Body of pancreas (tissue), 4 donors: ENCODE measurements at regions not wholly inside any gene's neighbourhood (a gene's known extent, or its start where the extent isn't known, plus 50 kb on each side); places are given as distances from the start of the nearest gene placed in this dataset.

Source experiments
- ATAC-seq: fragments of 150-250 bp; one replicate; pipeline ENCODE4 v1.9.1; 2016
- DNase-seq, 4 donors: peaks; one replicate each; pipeline ENCODE4 v3.0.0-alpha.2; 2019
- H3K27ac ChIP-seq, 4 donors: fragments of 200-600 bp; sonication (generic); 1 replicate in 3 of 4; 2 replicates in 1 of 4; pipeline versions ENCODE4 v1.5.1 to v1.6.1; 2016 to 2019; ENCODE audit warnings: mild to moderate bottlenecking in 1 of 4, mixed read lengths in 1 of 4, moderate library complexity in 1 of 4
- H3K27me3 ChIP-seq, 2 donors: fragments of 200-600 bp; sonication (generic); one replicate each; pipeline ENCODE4 v1.6.0; 2016; ENCODE audit warnings: mild to moderate bottlenecking in 1 of 2
- H3K36me3 ChIP-seq, 2 donors: fragments of 200-600 bp; sonication (generic); replicated peaks in 1 of 2; 2 replicates each; pipeline ENCODE4 v1.5.1; 2016; ENCODE audit warnings: low read depth in 2 of 2; ENCODE audit not compliant: insufficient read depth in 1 of 2
- H3K4me1 ChIP-seq: fragments of 200-600 bp; sonication (generic); one replicate; pipeline ENCODE4 v1.6.0; 2016
- H3K4me3 ChIP-seq, 2 donors: fragments of 200-600 bp; sonication (generic); 1 replicate in 1 of 2; 2 replicates in 1 of 2; pipeline ENCODE4 v1.5.1; 2016 to 2019
- H3K9me3 ChIP-seq, 3 donors: fragments of 200-600 bp; sonication (generic); 1 replicate in 2 of 3; 2 replicates in 1 of 3; pipeline ENCODE4 v1.5.1; 2016
- CTCF ChIP-seq, 7 experiments: fragments of 450-650 bp in 4 of 7; fragments of 200-600 bp in 3 of 7; sonication (generic) in 3 of 7; IDR thresholded peaks; one replicate each; pipeline ENCODE4 v1.5.1; 2016 to 2019; ENCODE audit warnings: antibody characterized with exemption in 7 of 7
- POLR2A ChIP-seq, 3 donors: fragments of 450-650 bp; IDR thresholded peaks; one replicate each; pipeline ENCODE4 v1.6.1; 2016; ENCODE audit warnings: antibody characterized with exemption in 3 of 3, mild to moderate bottlenecking in 2 of 3
- WGBS, 2 donors: methylation state at CpG; one replicate each; pipeline ENCODE4 v1.1.5; 2017; 5-methylcytosine and 5-hydroxymethylcytosine counted together
- intact Hi-C: fragments of 100-400 bp; cut with DNase I; formaldehyde crosslinking; loops from one replicate; pipeline ENCODE4 v1.15.1; 2023

GRCh38 chr19:29475469-29475868 is 50.3 kb upstream of the VSTM2B start:
- Histone ChIP-seq H3K36me3 (no peaks in the 10 kb centered on the region), H3K4me1 (no peaks in the 10 kb centered on the region), H3K27ac (no peak overlapping the region), H3K9me3 (peaks cover 0 to 3% (median 0%) of the 10 kb centered on the region in 3 donors), H3K27me3 (no peaks in the 10 kb centered on the region), H3K4me3 (no peak overlapping the region)
- no peak for TF ChIP-seq CTCF (IDR thresholded peaks at IDR 0.05)
- TF ChIP-seq POLR2A (IDR thresholded peaks at IDR 0.05), result no peak
- WGBS, 2 donors, result 58 to 64% methylated on average over 11 to 12 of the region's 12 CpGs
- no peak for ATAC-seq
- no peak for DNase-seq
- intact Hi-C loops, result no loop called here
